IPS-NIHi11 (cell line): ENCODE measurements at regions not wholly inside any gene's neighbourhood (a gene's known extent, or its start where the extent isn't known, plus 50 kb on each side); places are given as distances from the start of the nearest gene placed in this dataset.

Experiments
- DNase-seq: peaks from one replicate; pipeline ENCODE4 v3.0.0; 2012; ENCODE audit warnings: mixed read lengths, low spot score

GRCh38 chr6:120237221-120237620 is 887.7 kb upstream of the MAN1A1 start:
- DNase-seq: no peak

GRCh38 chr6:120230008-120230407 is 880.4 kb upstream of the MAN1A1 start:
- DNase-seq: peak; percentile 7

GRCh38 chr6:120228297-120228696 is 878.7 kb upstream of the MAN1A1 start:
- no peak for DNase-seq

- DNase-seq: no peak
Measured at GRCh38 chr6:120219339-120219738, 869.8 kb upstream of the MAN1A1 start.

- DNase-seq: no peak
Measured at GRCh38 chr6:120214088-120214499, 864.5 kb upstream of the MAN1A1 start.

- no peak for DNase-seq
Measured at GRCh38 chr6:120211955-120212792, 862.6 kb upstream of the MAN1A1 start.

GRCh38 chr6:120202878-120203277 is 853.3 kb upstream of the MAN1A1 start:
- no peak for DNase-seq

- DNase-seq: no peak
Measured at GRCh38 chr6:120200853-120201252, 851.3 kb upstream of the MAN1A1 start.

GRCh38 chr6:120198033-120198432 is 848.5 kb upstream of the MAN1A1 start:
- no peak for DNase-seq

- DNase-seq: no peak
Measured at GRCh38 chr6:120186080-120186479, 836.5 kb upstream of the MAN1A1 start.

- no peak for DNase-seq
Measured at GRCh38 chr6:120173250-120173649, 823.7 kb upstream of the MAN1A1 start.

- no peak for DNase-seq
Measured at GRCh38 chr6:120164531-120164930, 815.0 kb upstream of the MAN1A1 start.

- DNase-seq: no peak
Measured at GRCh38 chr6:120157873-120158272, 808.3 kb upstream of the MAN1A1 start.

GRCh38 chr6:120147071-120147871 is 797.7 kb upstream of the MAN1A1 start:
- peak; percentile 7 for DNase-seq

GRCh38 chr6:120141601-120142000 is 792.0 kb upstream of the MAN1A1 start:
- no peak for DNase-seq

GRCh38 chr6:120137492-120137891 is 787.9 kb upstream of the MAN1A1 start:
- no peak for DNase-seq

- no peak for DNase-seq
Measured at GRCh38 chr6:120129228-120129627, 779.7 kb upstream of the MAN1A1 start.

GRCh38 chr6:120122401-120122800 is 772.8 kb upstream of the MAN1A1 start:
- no peak for DNase-seq

GRCh38 chr6:120116343-120116742 is 766.8 kb upstream of the MAN1A1 start:
- DNase-seq: no peak

- no peak for DNase-seq
Measured at GRCh38 chr6:120112980-120113379, 763.4 kb upstream of the MAN1A1 start.

GRCh38 chr6:120111001-120111400 is 761.4 kb upstream of the MAN1A1 start:
- DNase-seq: no peak

GRCh38 chr6:120108061-120108795 is 758.7 kb upstream of the MAN1A1 start:
- DNase-seq: no peak

GRCh38 chr6:120103618-120104017 is 754.1 kb upstream of the MAN1A1 start:
- DNase-seq: no peak
